HCEC 1CT (cell line): ENCODE measurements at regions not wholly inside any gene's neighbourhood (a gene's known extent, or its start where the extent isn't known, plus 50 kb on each side); places are given as distances from the start of the nearest gene placed in this dataset.
A peak's percentile ranks its signal among the peaks of the same experiment; 100 is the strongest.

Source experiments
- DNase-seq: peaks from one replicate; pipeline ENCODE4 v3.0.0-alpha.2; 2017

- peak; percentile 39 for DNase-seq
These were observed 55.0 kb upstream of the PRDM5 start for GRCh38 chr4:120977435-120977997.

- no peak for DNase-seq
These were observed 50.7 kb upstream of the PRDM5 start for GRCh38 chr4:120973207-120973606.
